Stimulated activated CD8-positive, alpha-beta memory T cell treated with anti-CD3 and anti-CD28 coated beads, Interleukin-4, amount 100 ng/mL, for 1 hour (primary cell): ENCODE measurements at regions not wholly inside any gene's neighbourhood (a gene's known extent, or its start where the extent isn't known, plus 50 kb on each side); places are given as distances from the start of the nearest gene placed in this dataset.

ENCODE experiments used
- DNase-seq, 2 donors: peaks; one replicate each; pipeline ENCODE4 v3.0.0-alpha.2; 2020; ENCODE audit warnings: low read depth in 2 of 2, low spot score in 1 of 2

- no peak for DNase-seq
Observed at GRCh38 chr2:82641598-82642180, 1817.4 kb downstream of the SUCLG1 start.

- no peak for DNase-seq
Observed at GRCh38 chr2:82636402-82637020, 1822.6 kb downstream of the SUCLG1 start.

- no peak for DNase-seq
Observed at GRCh38 chr2:82599021-82599420, 1860.1 kb downstream of the SUCLG1 start.

GRCh38 chr2:82596581-82596980 is 1862.5 kb downstream of the SUCLG1 start:
- DNase-seq = no peak

GRCh38 chr2:82591718-82592117 is 1867.4 kb downstream of the SUCLG1 start:
- no peak for DNase-seq

GRCh38 chr2:82576656-82577055 is 1882.4 kb downstream of the SUCLG1 start:
- DNase-seq = no peak

GRCh38 chr2:82539280-82539621 is 1919.8 kb downstream of the SUCLG1 start:
- DNase-seq = no peak

- no peak for DNase-seq
Observed at GRCh38 chr2:82538590-82539279, 1920.3 kb downstream of the SUCLG1 start.

- no peak for DNase-seq
Observed at GRCh38 chr2:82528288-82528687, 1930.8 kb downstream of the SUCLG1 start.

- DNase-seq = no peak
Observed at GRCh38 chr2:82527124-82527523, 1932.0 kb downstream of the SUCLG1 start.

- DNase-seq = no peak
Observed at GRCh38 chr2:82526277-82526676, 1932.8 kb downstream of the SUCLG1 start.

GRCh38 chr2:82525744-82526143 is 1933.3 kb downstream of the SUCLG1 start:
- no peak for DNase-seq

- no peak for DNase-seq
Observed at GRCh38 chr2:82524826-82525225, 1934.3 kb downstream of the SUCLG1 start.

GRCh38 chr2:82511894-82512293 is 1947.2 kb downstream of the SUCLG1 start:
- DNase-seq = no peak

GRCh38 chr2:82508702-82509101 is 1950.4 kb downstream of the SUCLG1 start:
- no peak for DNase-seq

- DNase-seq = no peak
Observed at GRCh38 chr2:82507657-82508056, 1951.4 kb downstream of the SUCLG1 start.

- no peak for DNase-seq
Observed at GRCh38 chr2:82501217-82501616, 1957.9 kb downstream of the SUCLG1 start.

GRCh38 chr2:82498777-82499443 is 1960.2 kb downstream of the SUCLG1 start:
- DNase-seq = no peak

GRCh38 chr2:82494739-82495138 is 1964.3 kb downstream of the SUCLG1 start:
- DNase-seq = no peak

GRCh38 chr2:82491591-82491990 is 1967.5 kb downstream of the SUCLG1 start:
- no peak for DNase-seq

- DNase-seq = no peak
Observed at GRCh38 chr2:82487354-82487753, 1971.7 kb downstream of the SUCLG1 start.

GRCh38 chr2:82485701-82486100 is 1973.4 kb downstream of the SUCLG1 start:
- DNase-seq = no peak
